Coronary artery (tissue), 2 donors: ENCODE measurements at regions not wholly inside any gene's neighbourhood (a gene's known extent, or its start where the extent isn't known, plus 50 kb on each side); places are given as distances from the start of the nearest gene placed in this dataset.

Experiments
- DNase-seq: peaks from one replicate; pipeline ENCODE4 v3.0.0-alpha.2; 2017; ENCODE audit warnings: low spot score
- H3K27ac ChIP-seq, 2 donors: fragments of 200-600 bp; sonication (generic); one replicate each; pipeline ENCODE4 v1.5.1; 2016 to 2019
- H3K4me3 ChIP-seq: fragments of 200-600 bp; sonication (generic); 2 replicates; pipeline ENCODE4 v1.5.1; 2016; ENCODE audit warnings: mild to moderate bottlenecking, moderate library complexity
- CTCF ChIP-seq: fragments of 200-600 bp; sonication (generic); IDR thresholded peaks from one replicate; pipeline ENCODE4 v1.5.1; 2019; ENCODE audit warnings: antibody characterized with exemption

- H3K4me3 ChIP-seq: no peak overlapping the region
- no peak for DNase-seq
- TF ChIP-seq CTCF: no peak
- H3K27ac ChIP-seq: no peak overlapping the region
These were observed 74.6 kb downstream of the CNTN3 start for GRCh38 chr3:74539876-74540275.

- no peak for DNase-seq
- TF ChIP-seq CTCF: no peak
- Histone ChIP-seq H3K27ac (no peak overlapping the region), H3K4me3 (no peak overlapping the region)
These were observed 75.8 kb downstream of the CNTN3 start for GRCh38 chr3:74538669-74539068.

- Histone ChIP-seq H3K27ac (no peak overlapping the region), H3K4me3 (no peak overlapping the region)
- no peak for DNase-seq
- TF ChIP-seq CTCF: no peak
These were observed 76.6 kb downstream of the CNTN3 start for GRCh38 chr3:74537857-74538256.

- Histone ChIP-seq H3K27ac (no peak overlapping the region), H3K4me3 (no peak overlapping the region)
- DNase-seq: no peak
- no peak for TF ChIP-seq CTCF
These were observed 77.3 kb downstream of the CNTN3 start for GRCh38 chr3:74537164-74537563.

GRCh38 chr3:74535281-74535680 lies 79.2 kb downstream of the CNTN3 start:
- no peak overlapping the region for H3K27ac ChIP-seq
- no peak for DNase-seq
- no peak for TF ChIP-seq CTCF
- H3K4me3 ChIP-seq: no peak overlapping the region

GRCh38 chr3:74534611-74535010 lies 79.8 kb downstream of the CNTN3 start:
- no peak overlapping the region for H3K4me3 ChIP-seq
- no peak for DNase-seq
- H3K27ac ChIP-seq: no peak overlapping the region
- no peak for TF ChIP-seq CTCF

- TF ChIP-seq CTCF: no peak
- Histone ChIP-seq H3K27ac (no peak overlapping the region), H3K4me3 (no peak overlapping the region)
- DNase-seq: no peak
These were observed 82.0 kb downstream of the CNTN3 start for GRCh38 chr3:74532446-74532845.
